MV-4-11 (cell line): ENCODE measurements at regions not wholly inside any gene's neighbourhood (a gene's known extent, or its start where the extent isn't known, plus 50 kb on each side); places are given as distances from the start of the nearest gene placed in this dataset.
"Not testable (repeated sequence)": the region's sequence is repeated elsewhere in the genome, so short reads cannot be mapped to it uniquely, and the experiment has no call there.

Source experiments
- DNase-seq: peaks from one replicate; lab custom pipeline; 2025; lab: John Stamatoyannopoulos, UW

- no peak for DNase-seq
Observed at GRCh38 chr14:70269582-70269981, 80.8 kb upstream of the SLC8A3 start.

- no peak for DNase-seq
Observed at GRCh38 chr14:70268760-70269159, 80.0 kb upstream of the SLC8A3 start.

- DNase-seq = no peak
Observed at GRCh38 chr14:70266157-70266556, 77.4 kb upstream of the SLC8A3 start.

GRCh38 chr14:70265422-70265821 is 76.7 kb upstream of the SLC8A3 start:
- no peak for DNase-seq

- no peak for DNase-seq
Observed at GRCh38 chr14:70259420-70259819, 70.7 kb upstream of the SLC8A3 start.

- peak; percentile 19 for DNase-seq
Observed at GRCh38 chr14:70257526-70257925, 68.8 kb upstream of the SLC8A3 start.

GRCh38 chr14:70256601-70257000 is 67.8 kb upstream of the SLC8A3 start:
- no peak for DNase-seq

GRCh38 chr14:70255071-70256057 is 66.6 kb upstream of the SLC8A3 start:
- DNase-seq = not testable (repeated sequence)

- DNase-seq = no peak
Observed at GRCh38 chr14:70254476-70254961, 65.8 kb upstream of the SLC8A3 start.

- DNase-seq = not testable (repeated sequence)
Observed at GRCh38 chr14:70253547-70253946, 64.8 kb upstream of the SLC8A3 start.

- no peak for DNase-seq
Observed at GRCh38 chr14:70245026-70245425, 56.3 kb upstream of the SLC8A3 start.

GRCh38 chr14:70239802-70240201 is 51.1 kb upstream of the SLC8A3 start:
- no peak for DNase-seq

GRCh38 chr14:70238635-70239034 is 49.9 kb upstream of the SLC8A3 start:
- DNase-seq = not testable (repeated sequence)
